Activated T-cell treated with anti-CD3 and anti-CD28 coated beads, Interleukin-2, amount 50 U/mL, for 1 hour (primary cell): ENCODE measurements at regions not wholly inside any gene's neighbourhood (a gene's known extent, or its start where the extent isn't known, plus 50 kb on each side); places are given as distances from the start of the nearest gene placed in this dataset.

ENCODE experiments used
- DNase-seq: peaks from one replicate; pipeline ENCODE4 v3.0.0-alpha.2; 2020

DNA sequence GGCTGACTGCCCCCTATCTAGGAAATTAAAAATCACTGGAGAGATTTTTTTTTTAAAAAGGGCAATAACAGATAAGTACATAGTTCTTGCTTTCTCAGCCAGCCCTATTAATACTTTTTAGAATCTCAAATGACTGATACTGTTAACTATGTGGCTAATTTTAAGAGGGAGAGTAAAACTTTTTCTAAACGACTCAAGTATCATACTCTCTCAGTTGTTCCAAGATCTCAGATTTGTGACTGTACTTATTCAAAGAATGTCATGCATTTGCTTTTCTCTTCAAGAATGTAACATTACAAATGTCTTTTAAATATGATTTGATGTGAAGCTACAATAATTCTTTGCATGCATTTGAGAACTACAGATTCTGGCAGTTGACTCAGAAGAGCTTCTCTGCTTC, 55.4 kb upstream of the RAB11FIP2 start:
- no peak for DNase-seq

DNA sequence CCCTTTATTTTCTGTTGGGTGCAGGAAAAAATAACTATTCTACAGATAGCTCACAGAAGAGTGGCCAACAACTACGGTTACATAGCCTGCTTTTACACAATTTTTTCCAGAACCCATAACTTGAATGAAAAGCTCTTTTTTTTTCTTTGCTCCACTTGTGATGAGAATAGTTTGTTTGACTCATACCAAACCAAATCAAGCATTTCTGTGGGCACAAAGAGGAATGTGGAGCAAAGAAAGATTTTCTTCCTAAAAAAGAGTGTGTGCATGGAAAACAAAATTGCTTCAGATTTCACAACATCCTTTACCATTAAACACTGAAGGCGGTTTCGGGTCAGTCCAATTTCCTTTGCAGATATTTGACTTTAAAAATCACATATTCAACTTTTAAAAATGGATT, 54.8 kb upstream of the RAB11FIP2 start:
- DNase-seq, result no peak
